GM18508 (cell line): ENCODE measurements at regions not wholly inside any gene's neighbourhood (a gene's known extent, or its start where the extent isn't known, plus 50 kb on each side); places are given as distances from the start of the nearest gene placed in this dataset.

Experiments
- ATAC-seq: cut with Tn5 transposase; IDR thresholded peaks from one replicate; pipeline ENCODE4 v1.9.1; 2021; ENCODE audit warnings: moderate number of reproducible peaks; ENCODE audit not compliant: insufficient read depth, unreplicated experiment

- ATAC-seq = no peak
These were observed 1155.2 kb upstream of the B3GALT2 start for GRCh38 chr1:194341587-194341986.

DNA sequence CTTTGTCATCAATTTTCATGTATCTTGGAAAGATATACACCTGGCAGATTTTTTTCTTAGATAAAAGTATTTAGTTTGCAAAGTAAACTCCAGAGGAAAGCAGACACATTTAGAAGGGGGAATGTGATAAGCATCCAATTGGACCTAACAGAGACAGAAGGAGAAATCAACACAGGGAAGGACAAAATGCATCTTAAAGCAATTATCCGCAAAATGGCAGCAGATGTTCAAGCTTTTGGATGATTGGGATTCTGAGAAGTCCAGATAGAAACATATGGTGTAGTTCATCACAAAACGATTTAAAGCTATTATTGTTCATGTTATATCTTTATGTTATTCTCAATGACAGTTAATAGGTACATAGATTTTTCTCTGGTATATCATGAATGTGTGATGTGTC is 1153.1 kb upstream of the B3GALT2 start:
- no peak for ATAC-seq

DNA sequence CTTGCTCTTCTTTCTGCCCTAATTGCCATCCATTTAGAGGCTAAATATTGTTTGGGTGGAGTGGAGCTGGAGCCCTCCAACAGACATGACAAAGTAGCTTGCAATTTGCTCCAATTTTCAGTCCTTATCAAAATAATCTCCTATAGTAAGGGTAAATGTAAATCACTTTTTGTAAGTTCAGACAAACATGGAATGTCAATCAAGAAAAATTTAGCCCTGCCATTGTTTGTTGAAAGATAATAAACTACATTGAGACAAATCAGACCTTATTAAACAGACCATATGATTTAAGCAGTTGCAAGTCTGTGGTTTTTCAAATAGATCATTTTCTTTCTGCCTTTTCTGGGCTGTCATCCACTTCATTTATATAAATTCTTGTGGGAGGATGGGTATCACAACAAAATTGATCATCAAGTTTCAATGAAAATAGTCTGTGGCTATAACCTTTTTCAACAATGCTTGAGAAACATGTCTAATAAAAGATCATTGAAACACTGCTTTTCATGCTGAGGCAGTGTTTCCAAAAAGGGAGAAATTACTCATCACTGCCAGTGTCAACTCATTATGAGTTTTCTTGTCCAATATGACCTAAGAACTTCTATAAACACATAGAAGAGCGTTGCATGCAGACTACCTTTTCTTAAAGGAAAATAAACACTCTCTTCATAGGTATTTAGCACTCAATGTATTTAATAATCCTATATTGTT is 1152.0 kb upstream of the B3GALT2 start:
- ATAC-seq = no peak

GRCh38 chr1:194333240-194333639 is 1146.8 kb upstream of the B3GALT2 start:
- ATAC-seq = no peak

DNA sequence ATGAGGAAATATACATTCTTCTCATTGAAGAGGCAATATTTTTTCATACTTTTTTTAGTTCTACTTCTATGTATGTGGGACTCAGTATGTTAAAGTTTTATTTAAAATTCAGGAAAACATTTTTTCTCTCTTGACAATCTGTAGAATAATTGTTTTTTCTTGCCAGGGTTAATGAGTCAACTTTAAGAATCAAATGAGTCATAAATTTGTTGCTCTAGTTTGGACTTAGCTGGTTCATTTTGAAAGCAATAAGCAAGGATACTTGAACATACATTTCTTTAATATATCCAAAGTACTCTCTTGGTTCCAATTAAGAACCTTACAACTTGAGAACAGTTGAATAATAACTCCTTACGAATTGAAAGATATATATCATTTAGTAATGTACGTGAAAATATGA is 1145.3 kb upstream of the B3GALT2 start:
- ATAC-seq = no peak

- no peak for ATAC-seq
These were observed 1136.3 kb upstream of the B3GALT2 start for GRCh38 chr1:194322751-194323150.

GRCh38 chr1:194318790-194319280 is 1132.4 kb upstream of the B3GALT2 start:
- no peak for ATAC-seq

DNA sequence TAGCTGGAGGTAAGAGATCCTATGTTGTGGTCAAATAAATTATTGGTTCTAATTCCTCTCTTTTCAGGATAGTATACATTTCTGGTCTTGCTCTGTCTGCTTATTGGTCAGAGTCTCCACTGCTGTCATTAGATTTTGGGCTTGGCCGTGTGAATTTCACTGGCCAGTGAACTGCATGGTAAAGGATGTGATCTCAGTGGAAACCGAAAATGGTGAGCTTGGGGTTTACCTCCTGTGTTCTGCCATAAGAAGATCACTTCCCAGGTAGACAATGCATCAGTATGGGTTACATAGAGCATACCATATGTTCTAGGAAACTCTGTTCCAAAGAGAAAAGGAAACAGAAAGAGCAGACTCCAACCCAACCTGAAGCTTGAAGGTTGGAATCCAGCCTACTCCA is 1123.3 kb upstream of the B3GALT2 start:
- ATAC-seq = no peak

GRCh38 chr1:194309269-194309668 is 1122.9 kb upstream of the B3GALT2 start:
- no peak for ATAC-seq

- no peak for ATAC-seq
These were observed 1114.4 kb upstream of the B3GALT2 start for GRCh38 chr1:194300776-194301175.

GRCh38 chr1:194300340-194300739 is 1113.9 kb upstream of the B3GALT2 start:
- ATAC-seq = no peak

DNA sequence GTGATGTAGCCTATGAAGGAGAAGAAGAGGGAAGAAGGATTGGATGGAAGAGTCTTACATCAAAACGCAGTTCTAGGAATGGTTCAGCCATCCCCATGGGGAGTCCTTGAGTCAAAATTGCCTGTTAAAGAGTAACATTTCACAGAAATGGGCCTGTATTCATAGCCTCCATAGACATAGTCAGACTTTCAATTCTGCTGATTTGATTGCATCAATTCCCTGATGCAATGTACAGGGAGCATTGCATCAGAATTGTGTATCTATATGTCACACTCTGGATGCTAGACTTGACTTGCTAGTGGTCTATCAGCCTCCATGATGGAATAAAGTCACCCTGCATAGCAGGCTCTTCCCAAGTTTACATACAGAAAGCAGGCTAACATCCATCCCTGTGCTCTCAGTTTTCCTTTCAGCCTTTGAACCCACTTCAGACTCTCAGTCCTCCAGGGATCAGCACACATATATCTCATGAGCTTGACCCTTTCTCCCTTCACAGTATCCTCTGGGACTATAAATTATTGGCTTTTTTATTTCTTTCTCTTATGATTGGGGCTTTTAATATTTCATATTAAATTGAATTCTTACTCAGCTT is 1111.7 kb upstream of the B3GALT2 start:
- ATAC-seq = no peak

DNA sequence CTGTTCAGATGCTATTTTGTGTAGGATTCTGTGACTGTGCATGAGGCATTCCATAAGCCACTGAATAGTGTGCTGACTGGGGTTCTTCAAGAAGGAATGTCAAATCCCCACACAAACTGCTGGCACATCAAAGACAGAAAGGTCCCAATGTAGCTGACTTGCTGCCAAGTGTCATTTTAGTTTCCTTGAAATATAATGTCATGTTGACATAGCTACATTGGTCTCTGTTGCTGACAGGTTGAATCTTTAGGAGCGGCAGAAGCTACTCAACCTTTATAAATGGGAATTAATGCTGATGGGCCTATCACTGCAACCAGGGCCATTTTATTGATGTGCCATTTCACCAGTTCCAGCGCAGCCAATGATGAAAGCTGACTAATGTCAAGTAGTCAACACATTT is 1110.7 kb upstream of the B3GALT2 start:
- no peak for ATAC-seq

GRCh38 chr1:194296201-194296600 is 1109.8 kb upstream of the B3GALT2 start:
- no peak for ATAC-seq

GRCh38 chr1:194295685-194296084 is 1109.3 kb upstream of the B3GALT2 start:
- ATAC-seq = peak; percentile 82

DNA sequence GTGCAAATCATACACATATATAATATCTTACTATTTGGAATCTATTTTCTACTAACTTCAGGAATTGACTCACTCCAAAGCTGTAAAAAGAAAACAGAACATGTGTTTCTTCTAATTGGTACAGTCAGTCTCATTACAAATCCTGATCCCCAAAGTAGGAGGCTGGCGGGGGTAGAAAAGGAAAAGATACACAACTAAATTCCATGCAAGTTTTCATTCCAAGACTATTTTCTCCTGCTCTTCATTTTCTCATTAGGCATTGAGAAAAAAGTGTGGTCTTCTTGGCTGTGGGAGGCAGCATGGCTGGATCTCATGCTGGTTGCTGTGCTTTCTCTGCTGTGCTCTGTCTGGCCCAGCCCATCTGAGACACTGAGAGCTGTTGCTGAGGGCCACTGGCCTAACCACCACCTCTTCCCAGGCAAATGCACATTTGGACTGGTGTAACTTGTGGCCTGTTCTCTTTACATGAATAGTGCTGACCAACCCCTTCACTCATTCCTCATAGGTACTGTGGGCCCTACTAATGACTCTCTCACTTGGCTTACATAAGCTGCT is 1107.5 kb upstream of the B3GALT2 start:
- no peak for ATAC-seq

- no peak for ATAC-seq
These were observed 1106.6 kb upstream of the B3GALT2 start for GRCh38 chr1:194292966-194293365.

GRCh38 chr1:194289569-194290266 is 1103.3 kb upstream of the B3GALT2 start:
- peak; percentile 96 for ATAC-seq

GRCh38 chr1:194288238-194288637 is 1101.8 kb upstream of the B3GALT2 start:
- ATAC-seq = no peak

- no peak for ATAC-seq
These were observed 1095.0 kb upstream of the B3GALT2 start for GRCh38 chr1:194281376-194281775.

DNA sequence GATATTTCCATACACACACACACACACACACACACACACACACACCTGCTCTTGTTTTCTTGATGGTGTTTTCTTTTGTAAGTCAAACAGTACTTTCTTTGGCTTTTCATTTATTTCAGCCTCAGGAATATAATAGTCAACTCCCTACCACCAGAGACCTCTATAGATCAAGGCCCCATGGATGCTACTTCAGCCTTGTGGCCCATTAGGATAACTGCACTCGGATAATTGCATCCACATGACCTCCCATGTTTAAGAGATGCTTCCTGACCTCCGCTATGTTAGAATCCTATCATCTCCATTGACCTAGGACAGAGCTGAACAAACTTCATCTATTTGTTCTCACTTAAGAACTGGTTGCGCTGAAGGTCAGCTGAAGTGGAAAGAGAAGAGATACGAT is 1094.0 kb upstream of the B3GALT2 start:
- ATAC-seq = no peak
